IPS-18a (cell line): ENCODE measurements at regions not wholly inside any gene's neighbourhood (a gene's known extent, or its start where the extent isn't known, plus 50 kb on each side); places are given as distances from the start of the nearest gene placed in this dataset.

Source experiments
- H3K27ac ChIP-seq: one replicate; pipeline ENCODE4 v1.5.1; 2013; ENCODE audit warnings: low read length
- H3K27me3 ChIP-seq: one replicate; pipeline ENCODE4 v1.6.1; 2013; ENCODE audit warnings: mild to moderate bottlenecking, low read length; ENCODE audit not compliant: control insufficient read depth, insufficient read depth
- H3K36me3 ChIP-seq: one replicate; pipeline ENCODE4 v1.6.1; 2013; ENCODE audit warnings: low read depth, low read length; ENCODE audit not compliant: control insufficient read depth
- H3K4me1 ChIP-seq: one replicate; pipeline ENCODE4 v1.6.1; 2013; ENCODE audit warnings: low read depth, low read length; ENCODE audit not compliant: control insufficient read depth
- H3K4me3 ChIP-seq: one replicate; pipeline ENCODE4 v1.5.1; 2013; ENCODE audit warnings: low read length
- H3K9ac ChIP-seq: one replicate; pipeline ENCODE4 v1.6.1; 2013; ENCODE audit warnings: mild to moderate bottlenecking, low read length, moderate library complexity
- H3K9me3 ChIP-seq: one replicate; pipeline ENCODE4 v1.6.1; 2013; ENCODE audit warnings: low read depth, low read length; ENCODE audit not compliant: control insufficient read depth

DNA sequence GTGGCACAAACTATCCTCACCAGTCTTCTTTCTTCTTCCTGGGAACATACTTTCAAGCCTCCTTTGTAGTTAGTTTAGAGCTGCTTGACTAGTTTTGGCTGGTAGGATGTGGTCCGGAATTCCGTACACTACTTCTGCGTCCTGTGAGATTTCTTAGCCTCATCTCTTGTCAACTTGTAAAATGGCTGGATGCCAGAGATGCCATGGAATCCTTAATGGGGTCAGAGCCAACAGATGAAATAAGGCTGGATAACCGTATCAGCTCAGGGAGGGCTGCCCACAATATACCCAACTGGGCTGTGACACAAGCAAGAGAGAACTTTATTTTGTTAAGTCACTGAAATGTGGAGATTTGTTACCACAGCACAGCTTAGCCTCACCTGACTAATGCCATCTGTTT lies 466.9 kb upstream of the MDFIC2 start:
- H3K4me3 ChIP-seq: no peak overlapping the region
- no peaks in the 10 kb centered on the region for H3K36me3 ChIP-seq
- H3K4me1 ChIP-seq: no peaks in the 10 kb centered on the region
- H3K9ac ChIP-seq: no peak overlapping the region
- H3K27ac ChIP-seq: no peak overlapping the region
- no peaks in the 10 kb centered on the region for H3K27me3 ChIP-seq
- H3K9me3 ChIP-seq: no peaks in the 10 kb centered on the region

DNA sequence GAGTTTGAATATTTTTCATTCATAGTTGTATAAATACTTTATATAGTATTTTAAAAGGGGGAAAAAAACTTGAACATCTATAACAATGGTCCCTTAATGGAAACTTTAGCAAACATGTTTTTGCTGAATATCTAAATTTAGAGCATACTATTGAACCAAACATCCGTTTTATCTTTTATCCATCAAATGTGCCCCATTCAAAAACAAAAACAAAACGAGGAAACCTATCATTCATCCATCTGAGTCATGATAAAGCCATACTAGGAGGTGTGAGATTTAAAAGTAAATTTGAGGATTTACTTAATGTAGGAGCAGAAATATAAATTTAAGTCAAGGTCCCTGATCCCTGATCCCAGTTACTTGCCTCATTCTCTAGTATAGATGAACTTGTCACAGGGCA lies 463.6 kb upstream of the MDFIC2 start:
- Histone ChIP-seq H3K4me1 (no peaks in the 10 kb centered on the region), H3K9me3 (no peaks in the 10 kb centered on the region), H3K36me3 (no peaks in the 10 kb centered on the region), H3K27me3 (no peaks in the 10 kb centered on the region), H3K9ac (no peak overlapping the region), H3K4me3 (no peak overlapping the region), H3K27ac (no peak overlapping the region)

GRCh38 chr3:70775257-70775656 lies 462.8 kb upstream of the MDFIC2 start:
- Histone ChIP-seq H3K36me3 (no peaks in the 10 kb centered on the region), H3K9ac (no peak overlapping the region), H3K4me3 (no peak overlapping the region), H3K4me1 (peaks cover 7% of the 10 kb centered on the region), H3K9me3 (no peaks in the 10 kb centered on the region), H3K27ac (no peak overlapping the region), H3K27me3 (no peaks in the 10 kb centered on the region)

- Histone ChIP-seq H3K4me3 (no peak overlapping the region), H3K27me3 (no peaks in the 10 kb centered on the region), H3K36me3 (no peaks in the 10 kb centered on the region), H3K27ac (no peak overlapping the region), H3K4me1 (peaks cover 7% of the 10 kb centered on the region), H3K9ac (no peak overlapping the region), H3K9me3 (no peaks in the 10 kb centered on the region)
Observed at GRCh38 chr3:70774641-70775040, 462.2 kb upstream of the MDFIC2 start.

DNA sequence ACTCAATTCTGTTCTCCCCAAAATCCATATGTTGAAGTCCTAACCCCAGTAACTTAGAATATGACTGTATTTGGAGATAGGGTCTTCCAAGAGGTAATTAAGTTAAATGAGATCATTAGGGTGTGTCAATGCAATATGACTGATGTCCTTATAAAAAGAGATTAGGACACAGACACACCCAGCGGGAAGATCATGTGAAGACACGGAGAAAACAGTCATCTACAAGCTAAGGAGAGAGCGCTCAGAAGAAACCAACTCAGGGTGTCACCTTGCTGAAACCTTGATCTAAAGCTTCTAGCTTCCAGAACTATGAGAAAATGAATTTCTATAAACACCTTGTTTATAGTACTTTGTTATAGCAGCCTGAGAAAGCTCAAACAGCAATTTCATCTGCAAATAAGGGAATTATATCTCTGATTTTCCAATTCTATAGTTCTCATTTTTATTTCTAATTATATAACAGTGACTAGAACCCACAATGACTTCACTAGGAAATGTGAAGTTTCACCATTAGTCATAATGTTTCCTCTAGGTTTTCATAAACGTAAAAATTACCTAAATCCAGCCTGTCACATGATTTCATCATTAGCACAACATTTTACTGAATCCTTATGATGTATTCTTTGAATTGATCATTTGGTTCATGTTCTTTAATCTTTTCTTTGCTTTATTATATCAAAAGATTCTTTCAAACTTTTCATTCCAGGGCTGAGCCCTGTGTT lies 459.1 kb upstream of the MDFIC2 start:
- Histone ChIP-seq H3K27ac (no peak overlapping the region), H3K4me1 (peaks cover 7% of the 10 kb centered on the region)

GRCh38 chr3:70770650-70771049 lies 458.2 kb upstream of the MDFIC2 start:
- Histone ChIP-seq H3K4me1 (peaks cover 7% of the 10 kb centered on the region), H3K4me3 (no peak overlapping the region), H3K9ac (no peak overlapping the region), H3K27me3 (no peaks in the 10 kb centered on the region), H3K36me3 (no peaks in the 10 kb centered on the region), H3K9me3 (no peaks in the 10 kb centered on the region), H3K27ac (no peak overlapping the region)

More for the DNA sequence above, 459.1 kb upstream of the MDFIC2 start:
- H3K27me3 ChIP-seq: no peaks in the 10 kb centered on the region
- H3K9ac ChIP-seq: no peak overlapping the region
- H3K36me3 ChIP-seq: no peaks in the 10 kb centered on the region
- no peak overlapping the region for H3K4me3 ChIP-seq
- H3K9me3 ChIP-seq: no peaks in the 10 kb centered on the region

DNA sequence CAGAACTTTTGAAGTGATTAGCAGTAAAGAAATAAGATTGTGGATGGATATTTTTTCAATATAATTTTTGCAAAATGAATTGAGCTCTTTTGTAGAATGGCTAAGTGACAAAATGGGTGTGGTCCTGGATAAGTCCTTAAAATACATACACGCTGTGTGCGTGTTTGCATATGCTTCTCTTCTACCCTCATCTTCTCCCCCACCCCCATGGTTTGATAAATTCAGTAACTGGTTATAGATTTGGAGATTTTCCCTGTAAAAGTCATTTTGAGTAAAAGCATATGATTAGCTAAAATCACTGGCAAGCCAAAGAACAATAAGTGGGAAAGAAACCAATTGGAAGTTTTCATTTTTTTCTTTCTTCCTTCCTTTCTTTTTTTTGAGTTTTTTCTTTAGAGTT lies 453.9 kb upstream of the MDFIC2 start:
- Histone ChIP-seq H3K9me3 (no peaks in the 10 kb centered on the region), H3K9ac (no peak overlapping the region), H3K36me3 (no peaks in the 10 kb centered on the region), H3K4me3 (no peak overlapping the region), H3K27me3 (no peaks in the 10 kb centered on the region), H3K27ac (no peak overlapping the region), H3K4me1 (peaks cover 7% of the 10 kb centered on the region)

GRCh38 chr3:70763894-70764293 lies 451.5 kb upstream of the MDFIC2 start:
- H3K4me1 ChIP-seq: no peaks in the 10 kb centered on the region
- no peaks in the 10 kb centered on the region for H3K27me3 ChIP-seq
- H3K9me3 ChIP-seq: no peaks in the 10 kb centered on the region
- no peak overlapping the region for H3K27ac ChIP-seq
- no peaks in the 10 kb centered on the region for H3K36me3 ChIP-seq
- H3K9ac ChIP-seq: no peak overlapping the region
- no peak overlapping the region for H3K4me3 ChIP-seq

DNA sequence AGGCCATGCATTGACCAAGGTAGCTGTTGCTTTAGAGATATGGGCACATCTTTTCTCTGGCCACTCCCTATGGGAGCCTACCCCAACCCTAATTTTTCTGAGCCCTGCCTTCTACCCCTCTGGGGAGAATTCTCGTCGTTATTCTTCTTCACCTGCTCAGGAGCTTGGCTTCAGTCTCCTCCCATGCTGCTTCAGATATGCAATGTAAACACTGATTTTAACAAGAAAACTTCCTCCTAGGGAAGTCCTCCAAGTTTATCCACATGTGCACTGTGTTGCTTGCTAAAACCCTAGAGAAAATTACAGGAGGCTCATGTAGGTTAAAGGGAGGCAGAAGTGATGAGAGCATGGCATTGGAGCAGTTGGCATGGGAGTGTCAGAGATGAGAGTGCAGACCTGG lies 445.2 kb upstream of the MDFIC2 start:
- Histone ChIP-seq H3K36me3 (no peaks in the 10 kb centered on the region), H3K4me1 (no peaks in the 10 kb centered on the region), H3K27ac (no peak overlapping the region), H3K9me3 (no peaks in the 10 kb centered on the region), H3K9ac (no peak overlapping the region), H3K27me3 (no peaks in the 10 kb centered on the region), H3K4me3 (no peak overlapping the region)

GRCh38 chr3:70755526-70755925 lies 443.1 kb upstream of the MDFIC2 start:
- Histone ChIP-seq H3K27me3 (no peaks in the 10 kb centered on the region), H3K27ac (no peak overlapping the region), H3K4me1 (no peaks in the 10 kb centered on the region), H3K36me3 (no peaks in the 10 kb centered on the region), H3K4me3 (no peak overlapping the region), H3K9me3 (no peaks in the 10 kb centered on the region), H3K9ac (no peak overlapping the region)

- Histone ChIP-seq H3K9me3 (no peaks in the 10 kb centered on the region), H3K4me1 (no peaks in the 10 kb centered on the region), H3K27ac (no peak overlapping the region), H3K4me3 (no peak overlapping the region), H3K9ac (no peak overlapping the region), H3K36me3 (no peaks in the 10 kb centered on the region), H3K27me3 (no peaks in the 10 kb centered on the region)
Observed at GRCh38 chr3:70754314-70754713, 441.9 kb upstream of the MDFIC2 start.

- no peak overlapping the region for H3K27ac ChIP-seq
Observed at GRCh38 chr3:70753572-70753971, 441.1 kb upstream of the MDFIC2 start.

More at GRCh38 chr3:70753572-70753971, 441.1 kb upstream of the MDFIC2 start:
- Histone ChIP-seq H3K9ac (no peak overlapping the region), H3K9me3 (no peaks in the 10 kb centered on the region), H3K4me1 (peaks cover 3% of the 10 kb centered on the region), H3K4me3 (no peak overlapping the region), H3K36me3 (no peaks in the 10 kb centered on the region), H3K27me3 (no peaks in the 10 kb centered on the region)
